Gastroesophageal sphincter (tissue), 3 donors: ENCODE measurements at regions not wholly inside any gene's neighbourhood (a gene's known extent, or its start where the extent isn't known, plus 50 kb on each side); places are given as distances from the start of the nearest gene placed in this dataset.

Experiments used
- CTCF ChIP-seq, 4 experiments: fragments of 200-600 bp in 2 of 4; fragments of 450-650 bp in 2 of 4; sonication (generic) in 1 of 4; IDR thresholded peaks; one replicate each; pipeline ENCODE4 v1.5.1; 2017 to 2019; ENCODE audit warnings: antibody characterized with exemption in 4 of 4, mild to moderate bottlenecking in 2 of 4, moderate library complexity in 2 of 4
- POLR2AphosphoS5 ChIP-seq: sonication (generic); formaldehyde crosslinking; IDR thresholded peaks from one replicate; pipeline ENCODE4 v1.6.1; 2017; ENCODE audit warnings: antibody characterized with exemption

- no peak for TF ChIP-seq CTCF (IDR thresholded peaks at IDR 0.05)
- TF ChIP-seq POLR2AphosphoS5 = no peak
These were observed 215.7 kb upstream of the CRY1 start for GRCh38 chr12:107309020-107309419.
